ENCODE measurements at regions not wholly inside any gene's neighbourhood (a gene's known extent, or its start where the extent isn't known, plus 50 kb on each side); places are given as distances from the start of the nearest gene placed in this dataset.
"Not testable (repeated sequence)": the region's sequence is repeated elsewhere in the genome, so short reads cannot be mapped to it uniquely, and the experiment has no call there.

- TF ChIP-seq CTCF (conservative IDR thresholded peaks at IDR 0.05; ENCODE audit: low read length); EZH2phosphoT487 (IDR thresholded peaks at IDR 0.05; ENCODE audit: borderline replicate concordance): not testable (repeated sequence)
These were observed 312.9 kb downstream of the DOK5 start for GRCh38 chr20:54788260-54788659.
